ACHN (cell line): ENCODE measurements at regions not wholly inside any gene's neighbourhood (a gene's known extent, or its start where the extent isn't known, plus 50 kb on each side); places are given as distances from the start of the nearest gene placed in this dataset.
"Not testable (repeated sequence)": the region's sequence is repeated elsewhere in the genome, so short reads cannot be mapped to it uniquely, and the experiment has no call there.

ENCODE experiments used
- DNase-seq: peaks from one replicate; pipeline ENCODE4 v3.0.0-alpha.2; 2015
- in situ Hi-C: cut with HindIII; loops from 2 replicates; pipeline ENCODE4 v1.10.0; 2017; ENCODE audit warnings: low sequenced_read_pairs, low pct_ligation_motif_present, low pct_unique_long_range_greater_than_20kb

- no peak for DNase-seq
- in situ Hi-C loops = no loop called here
These were observed 50.9 kb upstream of the UBASH3B start for GRCh38 chr11:122604621-122605020.

GRCh38 chr11:122601141-122602125, 54.1 kb upstream of the UBASH3B start:
- in situ Hi-C loops = no loop called here
- no peak for DNase-seq

GRCh38 chr11:122600290-122600689, 55.2 kb upstream of the UBASH3B start:
- no peak for DNase-seq
- in situ Hi-C loops = no loop called here

- in situ Hi-C loops = no loop called here
These were observed 56.1 kb upstream of the UBASH3B start for GRCh38 chr11:122599434-122599833.

GRCh38 chr11:122598971-122599370, 56.6 kb upstream of the UBASH3B start:
- DNase-seq = no peak
- in situ Hi-C loops = no loop called here

More at GRCh38 chr11:122599434-122599833, 56.1 kb upstream of the UBASH3B start:
- DNase-seq = no peak

GRCh38 chr11:122597511-122597910, 58.0 kb upstream of the UBASH3B start:
- in situ Hi-C loops = no loop called here
- DNase-seq = no peak

- DNase-seq = no peak
- in situ Hi-C loops = no loop called here
These were observed 60.4 kb upstream of the UBASH3B start for GRCh38 chr11:122594986-122595645.

- in situ Hi-C loops = no loop called here
- no peak for DNase-seq
These were observed 61.8 kb upstream of the UBASH3B start for GRCh38 chr11:122593473-122594420.

GRCh38 chr11:122592641-122593040, 62.9 kb upstream of the UBASH3B start:
- in situ Hi-C loops = no loop called here
- DNase-seq = no peak

- no peak for DNase-seq
- in situ Hi-C loops = no loop called here
These were observed 70.9 kb upstream of the UBASH3B start for GRCh38 chr11:122584670-122585069.

GRCh38 chr11:122580071-122580470, 75.5 kb upstream of the UBASH3B start:
- in situ Hi-C loops, DNase-seq: not testable (repeated sequence)

- in situ Hi-C loops = no loop called here
- DNase-seq = no peak
These were observed 77.2 kb upstream of the UBASH3B start for GRCh38 chr11:122578171-122578825.

GRCh38 chr11:122572592-122572991, 82.9 kb upstream of the UBASH3B start:
- DNase-seq = no peak
- in situ Hi-C loops = no loop called here

GRCh38 chr11:122563761-122564160, 91.8 kb upstream of the UBASH3B start:
- in situ Hi-C loops = no loop called here

GRCh38 chr11:122559734-122560382, 95.7 kb upstream of the UBASH3B start:
- DNase-seq = peak; percentile 1
- in situ Hi-C loops = no loop called here

More at GRCh38 chr11:122563761-122564160, 91.8 kb upstream of the UBASH3B start:
- no peak for DNase-seq

- in situ Hi-C loops = not testable (repeated sequence)
These were observed 96.3 kb upstream of the UBASH3B start for GRCh38 chr11:122559218-122559617.

GRCh38 chr11:122557163-122557562, 98.4 kb upstream of the UBASH3B start:
- in situ Hi-C loops, DNase-seq: not testable (repeated sequence)

More at GRCh38 chr11:122559218-122559617, 96.3 kb upstream of the UBASH3B start:
- not testable (repeated sequence) for DNase-seq
